HG02970 (cell line): ENCODE measurements at regions not wholly inside any gene's neighbourhood (a gene's known extent, or its start where the extent isn't known, plus 50 kb on each side); places are given as distances from the start of the nearest gene placed in this dataset.

Source experiments
- ATAC-seq: cut with Tn5 transposase; IDR thresholded peaks from one replicate; pipeline ENCODE4 v1.9.1; 2021; ENCODE audit warnings: mild to moderate bottlenecking, moderate library complexity, moderate number of reproducible peaks; ENCODE audit not compliant: unreplicated experiment, low FRiP score

- ATAC-seq = no peak
Observed at GRCh38 chr22:48345631-48346030, 1482.0 kb downstream of the BRD1 start.

- ATAC-seq = no peak
Observed at GRCh38 chr22:48343461-48343860, 1484.2 kb downstream of the BRD1 start.

GRCh38 chr22:48342732-48343131 is 1484.9 kb downstream of the BRD1 start:
- ATAC-seq = no peak

- no peak for ATAC-seq
Observed at GRCh38 chr22:48342016-48342415, 1485.7 kb downstream of the BRD1 start.

GRCh38 chr22:48340727-48341709 is 1486.7 kb downstream of the BRD1 start:
- no peak for ATAC-seq

GRCh38 chr22:48340191-48340590 is 1487.5 kb downstream of the BRD1 start:
- ATAC-seq = no peak

- no peak for ATAC-seq
Observed at GRCh38 chr22:48338793-48339705, 1488.6 kb downstream of the BRD1 start.

- ATAC-seq = no peak
Observed at GRCh38 chr22:48337957-48338792, 1489.5 kb downstream of the BRD1 start.

GRCh38 chr22:48336339-48337060 is 1491.2 kb downstream of the BRD1 start:
- ATAC-seq = no peak

- no peak for ATAC-seq
Observed at GRCh38 chr22:48335442-48336139, 1492.1 kb downstream of the BRD1 start.

GRCh38 chr22:48334971-48335370 is 1492.7 kb downstream of the BRD1 start:
- ATAC-seq = no peak

- ATAC-seq = no peak
Observed at GRCh38 chr22:48333816-48334735, 1493.6 kb downstream of the BRD1 start.

GRCh38 chr22:48333323-48333763 is 1494.3 kb downstream of the BRD1 start:
- ATAC-seq = no peak

- no peak for ATAC-seq
Observed at GRCh38 chr22:48332438-48333322, 1495.0 kb downstream of the BRD1 start.

- no peak for ATAC-seq
Observed at GRCh38 chr22:48331691-48332220, 1495.9 kb downstream of the BRD1 start.

GRCh38 chr22:48331266-48331665 is 1496.4 kb downstream of the BRD1 start:
- no peak for ATAC-seq

GRCh38 chr22:48327721-48328120 is 1500.0 kb downstream of the BRD1 start:
- ATAC-seq = no peak
